Kidney tubule cell (primary cell): ENCODE measurements at regions not wholly inside any gene's neighbourhood (a gene's known extent, or its start where the extent isn't known, plus 50 kb on each side); places are given as distances from the start of the nearest gene placed in this dataset.

Experiments
- DNase-seq: peaks from one replicate; pipeline ENCODE4 v3.0.0-alpha.2; 2018; ENCODE audit warnings: low spot score

- DNase-seq, result no peak
Measured at GRCh38 chr1:243996223-243996622, 54.9 kb upstream of the ZBTB18 start.

GRCh38 chr1:243991650-243992049, 59.4 kb upstream of the ZBTB18 start:
- DNase-seq, result no peak

GRCh38 chr1:243984788-243985187, 66.3 kb upstream of the ZBTB18 start:
- DNase-seq, result no peak

GRCh38 chr1:243982447-243983018, 68.5 kb upstream of the ZBTB18 start:
- no peak for DNase-seq

GRCh38 chr1:243980471-243980870, 70.6 kb upstream of the ZBTB18 start:
- DNase-seq, result peak; percentile 56

- DNase-seq, result no peak
Measured at GRCh38 chr1:243980071-243980470, 71.0 kb upstream of the ZBTB18 start.

GRCh38 chr1:243979396-243979795, 71.7 kb upstream of the ZBTB18 start:
- no peak for DNase-seq

- DNase-seq, result no peak
Measured at GRCh38 chr1:243977094-243977493, 74.0 kb upstream of the ZBTB18 start.

- no peak for DNase-seq
Measured at GRCh38 chr1:243974451-243975292, 76.4 kb upstream of the ZBTB18 start.

- no peak for DNase-seq
Measured at GRCh38 chr1:243973169-243973568, 77.9 kb upstream of the ZBTB18 start.

- no peak for DNase-seq
Measured at GRCh38 chr1:243970077-243970476, 81.0 kb upstream of the ZBTB18 start.

- DNase-seq, result peak; percentile 6
Measured at GRCh38 chr1:243968413-243968812, 82.7 kb upstream of the ZBTB18 start.

GRCh38 chr1:243964915-243965314, 86.2 kb upstream of the ZBTB18 start:
- no peak for DNase-seq

- DNase-seq, result no peak
Measured at GRCh38 chr1:243963571-243963970, 87.5 kb upstream of the ZBTB18 start.

GRCh38 chr1:243962541-243962940, 88.5 kb upstream of the ZBTB18 start:
- DNase-seq, result no peak

GRCh38 chr1:243959998-243960397, 91.1 kb upstream of the ZBTB18 start:
- DNase-seq, result no peak

GRCh38 chr1:243957141-243957540, 93.9 kb upstream of the ZBTB18 start:
- DNase-seq, result peak; percentile 17

- peak; percentile 80 for DNase-seq
Measured at GRCh38 chr1:243956450-243956849, 94.6 kb upstream of the ZBTB18 start.

GRCh38 chr1:243951207-243951606, 99.9 kb upstream of the ZBTB18 start:
- peak; percentile 26 for DNase-seq

- DNase-seq, result peak; percentile 86
Measured at GRCh38 chr1:243950166-243950565, 100.1 kb upstream of the AKT3 start.

- DNase-seq, result peak; percentile 18
Measured at GRCh38 chr1:243946946-243947345, 96.9 kb upstream of the AKT3 start.

- DNase-seq, result no peak
Measured at GRCh38 chr1:243946253-243946652, 96.2 kb upstream of the AKT3 start.

GRCh38 chr1:243945727-243946126, 95.7 kb upstream of the AKT3 start:
- no peak for DNase-seq
